H54 (cell line): ENCODE measurements at regions not wholly inside any gene's neighbourhood (a gene's known extent, or its start where the extent isn't known, plus 50 kb on each side); places are given as distances from the start of the nearest gene placed in this dataset.
"Not testable (repeated sequence)": the region's sequence is repeated elsewhere in the genome, so short reads cannot be mapped to it uniquely, and the experiment has no call there.

ENCODE experiments used
- DNase-seq: peaks from one replicate; pipeline ENCODE4 v3.0.0; 2011; ENCODE audit warnings: low spot score, mixed read lengths; ENCODE audit not compliant: insufficient read length
- FAIRE-seq: peaks from 3 replicates; lab custom pipeline; 2011; peaks lifted over from hg19 to GRCh38; lab: Jason Lieb, UNC
- POLR2A ChIP-seq: IDR thresholded peaks from 2 replicates; pipeline ENCODE4 v1.6.1; 2011; ENCODE audit warnings: low read depth, mild to moderate bottlenecking, low read length

DNA sequence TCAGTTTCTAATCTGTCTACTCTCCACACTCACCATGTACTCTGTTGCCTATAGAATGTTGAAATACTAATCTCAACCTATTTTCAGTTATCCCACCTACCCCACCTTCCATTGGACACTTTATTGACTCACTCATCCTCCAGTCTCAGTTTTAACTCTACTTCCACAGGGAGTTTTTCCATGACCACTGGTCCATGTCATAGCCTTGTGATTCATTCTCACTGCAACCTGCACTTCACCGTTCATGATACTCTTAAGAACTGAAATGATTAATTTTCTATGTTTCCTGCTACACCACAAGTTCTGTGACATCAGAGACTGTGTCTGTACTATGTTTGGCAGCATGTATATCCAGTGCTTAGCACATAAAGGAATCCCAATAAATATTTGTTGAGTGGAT lies 122.8 kb upstream of the HSF2 start:
- no peak for DNase-seq
- TF ChIP-seq POLR2A, result no peak
- no peak for FAIRE-seq

DNA sequence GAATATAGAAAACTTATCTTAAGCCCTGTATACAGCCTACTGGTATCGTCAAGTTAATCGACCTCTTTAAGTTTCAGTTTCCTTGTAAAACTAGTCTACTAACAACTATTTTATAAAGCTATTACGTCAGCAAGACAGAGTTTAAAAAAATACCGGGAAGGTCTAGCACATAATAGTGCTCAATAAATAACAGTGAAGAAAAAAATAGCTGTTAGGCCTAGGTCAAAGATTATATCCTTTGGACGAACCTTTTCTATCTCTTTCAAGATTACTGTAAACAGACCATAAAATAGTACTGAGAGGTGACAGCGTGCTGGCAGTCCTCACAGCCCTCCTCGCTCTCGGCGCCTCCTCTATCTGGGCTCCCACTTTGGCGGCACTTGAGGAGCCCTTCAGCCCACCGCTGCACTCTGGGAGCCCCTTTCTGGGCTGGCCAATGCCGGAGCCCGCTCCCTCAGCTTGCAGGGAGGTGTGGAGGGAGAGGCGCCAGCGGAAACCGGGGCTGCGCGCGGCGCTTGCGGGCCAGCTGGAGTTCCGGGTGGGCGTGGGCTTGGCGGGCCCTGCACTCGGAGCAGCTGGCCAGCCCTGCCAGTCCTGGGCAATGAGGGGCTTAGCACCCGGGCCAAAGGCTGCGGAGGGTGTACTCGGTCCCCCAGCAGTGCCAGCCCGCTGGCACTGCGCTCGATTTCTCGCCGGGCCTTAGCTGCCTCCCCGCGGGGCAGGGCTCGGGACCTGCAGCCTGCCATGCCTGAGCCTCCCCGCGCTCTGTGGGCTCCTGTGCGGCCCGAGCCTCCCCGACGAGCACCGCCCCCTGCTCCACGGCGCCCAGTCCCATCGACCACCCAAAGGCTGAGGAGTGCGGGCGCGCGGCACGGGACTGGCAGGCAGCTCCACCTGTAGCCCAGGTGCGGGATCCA lies 119.1 kb upstream of the HSF2 start:
- FAIRE-seq, DNase-seq: not testable (repeated sequence)

DNA sequence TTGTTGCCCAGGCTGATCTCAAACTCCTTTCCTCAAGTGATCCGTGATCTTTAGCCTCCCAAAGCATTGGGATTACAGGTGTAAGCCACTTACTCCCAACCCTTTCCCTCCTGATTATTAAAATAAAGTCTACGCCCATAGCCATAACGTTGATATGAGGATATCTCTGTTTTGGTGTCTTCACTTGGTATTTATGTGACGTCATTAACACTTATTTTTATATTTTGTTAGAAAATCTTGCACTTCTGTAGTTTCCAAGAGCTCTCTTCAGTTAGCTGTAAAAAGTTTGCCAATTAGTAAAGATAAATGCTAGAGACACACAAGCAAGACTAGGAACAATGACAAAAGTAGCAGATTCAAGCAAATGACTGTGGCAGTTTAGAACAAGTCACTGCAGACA lies 115.6 kb upstream of the HSF2 start:
- no peak for TF ChIP-seq POLR2A
- DNase-seq (no peak), FAIRE-seq (no peak)

DNA sequence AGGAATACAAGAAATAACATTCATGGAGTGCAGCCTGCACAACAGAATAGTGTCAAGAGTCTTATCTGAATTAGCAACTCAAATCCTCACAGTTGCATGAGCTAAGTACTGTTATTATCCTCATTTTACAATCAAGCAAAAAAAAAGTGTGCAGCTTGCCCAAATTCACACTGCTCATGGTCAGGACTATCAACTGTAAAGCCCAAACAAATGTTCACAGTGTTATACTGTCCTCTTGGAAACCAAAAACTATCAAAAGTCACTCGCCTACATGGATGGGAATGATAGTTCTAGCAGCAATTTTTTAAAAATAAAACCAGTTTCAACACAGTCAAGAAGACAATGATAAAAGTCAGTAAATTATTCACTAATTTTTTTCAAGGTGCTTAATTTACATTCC lies 114.6 kb upstream of the HSF2 start:
- FAIRE-seq (no peak), DNase-seq (no peak)
- TF ChIP-seq POLR2A, result no peak

DNA sequence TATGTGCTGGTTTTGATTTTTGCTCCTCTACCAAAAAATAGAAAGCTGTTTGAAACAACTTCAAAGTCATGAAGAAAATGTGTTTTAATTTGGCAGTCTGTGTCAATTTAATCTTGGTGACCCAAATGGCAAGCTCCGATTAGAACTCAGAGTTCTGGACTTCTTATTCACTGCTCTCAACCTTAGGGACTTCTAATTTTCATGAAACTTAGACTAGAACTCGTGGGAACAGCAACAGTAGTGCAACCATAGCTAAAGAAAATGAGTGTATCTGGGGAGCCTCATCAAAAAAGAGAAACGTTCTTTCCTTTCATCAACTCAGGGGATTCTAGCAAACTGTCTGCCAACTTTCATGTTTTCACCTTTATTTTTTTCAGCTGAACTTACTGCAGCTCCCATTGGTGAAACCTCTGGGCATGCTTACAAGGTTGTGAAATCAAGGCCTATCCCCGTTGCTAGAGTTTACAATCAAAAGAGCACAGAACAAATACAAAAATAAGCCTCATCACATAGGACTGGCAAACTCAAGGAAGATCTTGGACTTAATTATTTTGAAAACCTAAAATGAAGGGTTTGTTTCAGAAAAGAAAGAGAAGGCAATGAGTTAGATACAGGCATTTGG lies 114.0 kb upstream of the HSF2 start:
- FAIRE-seq (no peak), DNase-seq (no peak)
- no peak for TF ChIP-seq POLR2A

DNA sequence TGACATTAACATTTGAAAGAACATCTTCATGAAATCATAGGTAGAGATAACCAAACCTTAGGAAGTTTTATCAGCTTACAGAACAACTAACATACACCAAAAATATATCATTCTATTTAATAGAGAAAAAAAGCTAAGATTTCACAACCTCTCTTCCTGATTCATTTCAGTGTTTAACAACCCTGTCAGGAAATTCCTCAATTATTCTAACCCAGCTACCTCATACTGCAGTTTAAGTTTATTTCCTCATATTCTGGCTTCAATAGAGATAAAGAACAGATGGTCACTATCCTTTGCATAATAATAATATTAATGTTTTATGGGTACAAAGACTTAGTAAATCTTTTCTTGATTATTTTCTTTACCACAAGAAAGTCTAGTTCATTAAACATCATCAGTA lies 112.9 kb upstream of the HSF2 start:
- no peak for DNase-seq
- TF ChIP-seq POLR2A, result no peak
- FAIRE-seq, result no peak

DNA sequence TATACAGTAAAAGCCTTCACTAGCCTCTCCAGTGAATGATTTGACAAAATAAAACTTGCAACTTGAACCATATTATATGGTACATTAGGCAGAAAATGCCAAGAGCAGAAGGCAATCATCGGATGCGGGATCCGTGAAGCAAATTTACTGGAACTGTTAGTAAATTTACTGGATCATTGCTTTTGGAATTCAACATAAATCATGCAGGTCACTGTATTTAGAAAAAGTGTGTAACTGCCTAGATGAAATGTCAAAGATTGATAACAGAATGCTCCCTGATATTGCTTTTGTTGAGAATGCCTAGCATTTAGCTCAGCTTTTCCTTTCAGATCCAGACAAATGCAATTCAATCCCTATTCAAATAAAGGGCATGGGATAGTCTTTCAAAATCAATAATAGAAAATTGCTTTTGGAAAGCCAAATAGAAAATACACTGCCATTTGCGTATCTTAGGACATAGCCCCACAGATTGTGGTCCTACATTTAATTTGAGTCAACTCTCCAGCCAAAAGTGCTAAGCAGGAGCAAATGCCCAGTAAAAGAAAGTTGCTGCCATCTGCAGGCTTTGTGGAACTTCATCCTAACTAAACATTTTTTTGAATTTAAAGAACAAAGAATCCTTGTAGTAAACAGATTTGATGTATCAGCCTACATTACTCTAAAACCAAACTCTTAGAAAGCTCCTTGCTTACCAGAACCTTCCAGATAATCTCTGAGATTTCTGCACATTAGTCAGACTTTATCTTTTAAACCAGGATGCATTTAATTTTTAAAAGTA lies 109.5 kb upstream of the HSF2 start:
- no peak for TF ChIP-seq POLR2A
- FAIRE-seq, result no peak
- DNase-seq, result no peak

DNA sequence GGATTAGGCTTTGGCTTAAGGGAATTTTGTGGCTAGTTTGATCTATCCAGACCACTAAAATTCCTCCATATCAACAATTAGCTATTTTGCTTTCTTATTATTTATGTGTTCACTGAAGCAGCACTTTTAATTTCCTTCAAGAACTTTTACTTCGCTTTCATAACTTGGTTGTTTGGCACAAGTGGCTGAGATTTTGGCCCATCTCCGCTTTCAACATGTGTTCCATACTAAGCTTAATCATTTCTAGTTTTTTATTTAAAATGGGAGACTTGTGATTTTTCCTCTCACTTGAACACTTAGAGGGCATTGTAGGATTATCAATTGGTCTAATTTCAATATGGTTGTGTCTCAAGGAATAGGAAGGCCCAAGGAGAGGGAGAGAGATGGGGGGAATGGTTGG lies 102.4 kb upstream of the HSF2 start:
- no peak for FAIRE-seq
- no peak for TF ChIP-seq POLR2A
- no peak for DNase-seq

DNA sequence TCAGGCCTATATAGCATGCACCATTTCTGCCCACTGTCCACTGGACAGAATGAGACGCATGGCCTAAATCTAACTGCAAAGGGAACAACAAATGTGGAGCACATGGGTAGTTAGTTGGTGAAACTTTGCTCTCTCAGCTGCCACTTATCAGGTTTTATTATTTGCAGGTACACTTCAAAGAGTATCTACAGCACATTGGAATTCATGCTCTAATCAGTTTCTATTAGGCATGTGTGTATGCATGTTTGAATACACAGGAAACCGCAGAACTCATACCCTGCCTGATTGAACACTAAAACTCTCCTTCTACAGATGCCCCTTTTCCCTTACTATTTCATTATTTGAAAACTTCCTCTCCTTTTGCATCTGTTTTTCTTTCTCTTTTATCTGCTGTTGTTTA lies 97.4 kb upstream of the HSF2 start:
- FAIRE-seq (no peak), DNase-seq (no peak)
- no peak for TF ChIP-seq POLR2A

DNA sequence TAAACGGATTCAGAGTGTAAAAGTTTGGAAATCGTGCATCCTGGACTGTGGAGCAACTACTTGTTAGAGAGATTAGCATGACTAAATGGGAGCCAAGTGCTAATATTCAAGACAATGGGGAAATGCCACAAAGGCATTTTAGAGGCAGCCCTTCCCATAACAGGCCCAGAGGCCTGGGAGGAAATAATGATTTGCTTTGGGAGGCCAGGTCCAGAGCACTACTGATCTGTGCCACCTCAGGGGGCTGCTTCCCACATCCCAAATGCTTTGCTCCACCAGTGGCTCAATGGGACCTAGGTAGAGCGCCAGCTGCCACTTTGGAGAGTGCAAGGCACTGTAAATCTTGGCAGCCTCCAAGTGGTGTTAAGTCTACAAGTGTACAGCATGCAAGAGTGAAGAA lies 91.9 kb upstream of the HSF2 start:
- no peak for TF ChIP-seq POLR2A
- FAIRE-seq, result no peak
- no peak for DNase-seq

DNA sequence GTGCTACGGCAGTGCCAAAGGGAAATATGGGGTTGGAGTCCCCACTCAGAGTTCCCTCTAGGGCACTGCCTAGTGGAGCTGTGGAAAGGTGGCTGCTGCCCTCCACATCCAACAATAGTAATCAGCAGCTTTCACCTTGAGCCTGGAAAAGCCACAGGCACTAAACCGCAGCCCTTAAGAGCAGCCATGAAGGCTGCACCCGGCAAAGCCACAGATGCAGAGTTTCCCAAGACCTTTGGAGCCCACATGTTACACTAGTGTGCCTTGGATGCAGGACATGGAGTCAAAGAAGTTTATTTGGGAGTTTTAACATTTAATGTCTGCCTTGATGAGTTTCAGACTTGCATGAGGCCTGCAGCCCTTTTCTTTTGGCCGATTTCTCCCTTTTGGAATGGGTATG lies 91.4 kb upstream of the HSF2 start:
- DNase-seq (no peak), FAIRE-seq (no peak)
- no peak for TF ChIP-seq POLR2A

DNA sequence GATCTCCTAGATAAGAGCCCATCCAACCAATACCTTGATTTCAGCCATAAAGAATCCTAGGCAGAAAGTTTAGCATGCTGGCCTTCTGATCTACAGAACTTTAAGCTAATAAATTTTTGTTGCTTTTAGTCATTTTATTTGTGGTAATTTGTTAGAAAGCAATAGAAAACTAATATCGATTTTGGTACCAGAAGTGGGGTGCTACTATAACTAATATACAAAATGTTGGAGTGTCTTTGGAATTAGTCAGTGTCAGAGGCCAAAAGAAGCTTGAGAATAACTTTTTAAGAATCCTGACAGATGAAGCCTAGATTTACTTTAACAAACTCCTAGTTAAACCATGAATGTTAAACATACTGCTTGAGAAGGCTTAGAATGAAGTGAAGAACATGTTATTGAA lies 83.6 kb upstream of the HSF2 start:
- DNase-seq (no peak), FAIRE-seq (no peak)
- no peak for TF ChIP-seq POLR2A

DNA sequence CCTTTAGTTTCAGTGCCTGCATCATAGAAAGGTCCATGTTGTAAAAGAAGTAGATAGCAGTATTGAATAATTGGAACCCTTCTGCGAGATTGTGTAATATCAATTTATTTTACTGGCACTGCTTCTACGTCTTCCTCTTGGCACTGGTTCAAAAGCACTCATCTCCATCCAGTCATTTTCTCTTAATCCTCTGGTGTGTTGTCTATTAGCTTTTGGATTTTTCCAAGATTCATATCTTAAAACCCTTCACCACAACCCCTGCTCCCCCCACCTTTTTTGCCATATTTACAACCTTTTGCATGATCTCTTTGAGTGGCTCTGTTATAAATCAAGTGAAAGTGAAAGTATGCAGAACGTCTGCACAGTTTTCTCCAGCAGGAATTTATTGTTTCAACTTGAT lies 76.6 kb upstream of the HSF2 start:
- DNase-seq (no peak), FAIRE-seq (no peak)
- no peak for TF ChIP-seq POLR2A

DNA sequence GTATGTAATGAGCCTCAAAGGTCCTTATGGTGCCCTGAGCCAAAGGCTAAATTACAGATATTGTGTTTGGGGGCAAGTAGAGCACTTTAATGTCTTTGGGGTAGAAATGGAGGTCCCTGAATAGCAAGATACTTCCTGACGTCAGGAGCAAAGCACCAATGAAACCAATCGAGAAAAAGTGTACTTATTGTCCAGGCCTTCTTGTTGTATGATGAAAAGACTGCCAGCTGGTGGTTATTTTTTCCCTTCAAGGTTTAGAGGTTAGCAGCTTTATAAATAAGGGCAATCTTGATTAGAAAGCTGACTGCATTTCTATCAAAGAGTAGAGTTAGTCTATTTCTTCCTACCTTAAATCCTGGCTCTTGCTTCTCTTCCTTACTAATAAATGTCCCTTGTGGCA lies 76.1 kb upstream of the HSF2 start:
- FAIRE-seq (no peak), DNase-seq (no peak)
- TF ChIP-seq POLR2A, result no peak
